ENCODE measurements at regions not wholly inside any gene's neighbourhood (a gene's known extent, or its start where the extent isn't known, plus 50 kb on each side); places are given as distances from the start of the nearest gene placed in this dataset.

DNA sequence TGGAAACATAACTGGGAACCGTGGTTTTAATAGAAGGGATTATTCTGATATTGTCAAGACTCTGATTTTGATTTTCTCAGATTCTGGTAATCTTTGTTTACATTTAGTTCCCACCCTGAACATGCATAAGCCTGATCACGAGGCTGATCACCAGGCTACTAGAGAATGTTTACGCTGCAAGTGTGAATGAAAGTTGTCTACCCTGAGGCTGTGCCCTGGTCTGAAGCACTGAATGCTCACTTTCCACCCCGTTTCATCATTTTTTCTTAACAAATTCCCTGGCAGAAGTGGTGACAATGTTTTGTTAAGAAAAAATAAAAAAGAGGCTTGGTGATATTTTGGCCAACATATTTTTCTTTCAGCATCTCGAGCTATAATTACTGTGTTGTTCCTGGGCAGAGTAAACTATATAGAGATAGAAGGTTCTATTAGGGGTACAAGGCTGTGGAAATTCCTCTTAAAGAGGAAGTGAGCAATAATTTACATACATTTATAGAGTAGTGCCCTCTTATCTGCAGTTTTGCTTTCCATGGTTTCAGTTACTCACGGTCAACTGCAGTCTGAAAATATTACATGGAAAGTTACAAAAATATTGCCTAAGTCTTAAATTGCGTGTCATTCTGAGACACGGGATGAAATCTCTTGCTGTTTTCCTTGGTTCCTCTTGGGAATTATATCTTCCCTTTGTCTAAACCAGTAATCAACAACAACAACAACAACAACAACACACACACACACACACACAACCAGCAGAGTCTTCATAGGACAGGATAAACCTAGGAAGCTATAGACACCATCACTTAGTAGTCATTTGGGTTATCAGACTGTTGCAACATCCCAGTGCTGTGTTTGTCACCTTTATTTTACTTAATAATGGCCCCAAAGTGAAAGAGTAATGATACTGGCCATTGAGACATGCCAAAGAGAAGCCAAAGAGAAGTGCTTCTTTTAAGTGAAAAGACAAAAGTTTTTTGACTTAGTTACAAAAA lies 566.6 kb upstream of the CITED2 start:
- Histone ChIP-seq H3K27ac (ENCODE audit: low read length) (no peak overlapping the region), H3K27me3 (replicated peaks in 1 of 2; ENCODE audit: control insufficient read depth in 2 of 2, extremely low read depth in 1 of 2, insufficient read depth in 2 of 2, low read length in 1 of 2) (no peaks in the 10 kb centered on the region), H3K4me3 (ENCODE audit: control insufficient read depth in 1 of 2, extremely low read depth in 1 of 2, low read length in 1 of 2) (no peak overlapping the region), H3K9me3 (no peaks in the 10 kb centered on the region), H3K36me3 (ENCODE audit: control insufficient read depth in 2 of 2, extremely low read depth in 1 of 2, insufficient read depth in 1 of 2, low read length in 1 of 2) (no peaks in the 10 kb centered on the region), H3K4me1 (ENCODE audit: control insufficient read depth in 1 of 2, extremely low read depth in 1 of 2, insufficient read depth in 2 of 2, low read length in 2 of 2) (no peaks in the 10 kb centered on the region)
- WGBS (ENCODE audit: insufficient coverage) = 50% methylated on average over 3 of the region's 8 CpGs
- H3K27me3 Mint-ChIP-seq = peaks cover 5 to 9% of the 10 kb centered on the region in 2 donors
- H3K4me1 Mint-ChIP-seq = no peaks in the 10 kb centered on the region
- ATAC-seq (replicated peaks in 1 of 4) (no peak), DNase-seq (no peak)
- no peak overlapping the region for H3K4me3 Mint-ChIP-seq
- ChIA-PET POLR2A (no interaction called here), CTCF (no interaction called here)
- H3K9me3 Mint-ChIP-seq = no peaks in the 10 kb centered on the region
- H3K36me3 Mint-ChIP-seq = no peaks in the 10 kb centered on the region
- H3K27ac Mint-ChIP-seq = no peak overlapping the region

DNA sequence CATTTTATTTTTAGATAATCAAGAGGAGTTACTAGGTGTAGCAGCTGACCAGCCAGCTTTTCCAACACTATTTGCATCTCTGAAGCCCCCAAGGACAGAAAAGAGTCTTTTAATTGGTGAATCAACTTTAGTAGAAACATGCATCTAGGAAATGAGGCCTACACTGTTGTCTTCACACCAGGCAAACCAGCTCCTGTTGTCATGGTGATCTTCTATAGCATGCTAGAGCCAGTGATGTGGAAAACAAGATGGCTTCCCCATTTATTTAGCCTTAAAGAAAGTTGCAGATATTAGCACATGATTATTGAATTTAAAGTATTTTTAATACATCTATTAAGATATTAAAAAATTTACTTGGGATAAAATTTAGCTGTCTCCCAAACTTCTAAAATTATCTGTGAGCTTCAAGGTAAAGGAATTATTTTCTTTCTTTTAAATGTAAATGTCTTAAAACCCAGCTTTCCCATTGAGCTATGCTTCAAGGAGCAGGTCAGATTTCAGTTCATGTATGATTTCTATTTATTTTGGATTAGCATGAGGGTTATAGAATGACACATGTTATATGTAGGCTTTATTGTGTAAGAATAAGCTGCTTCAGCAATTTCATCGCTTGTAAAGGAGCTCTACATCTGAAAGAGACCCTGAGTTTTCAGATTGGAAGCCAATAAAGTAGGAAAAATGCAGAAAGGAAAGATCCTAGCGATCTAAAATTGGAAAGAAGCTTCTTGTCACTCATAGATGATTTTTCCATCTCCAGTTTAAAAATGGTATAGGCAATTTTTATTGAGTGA lies 564.9 kb upstream of the CITED2 start:
- no peak for ATAC-seq (replicated peaks in 1 of 4)
- Histone ChIP-seq H3K36me3 (ENCODE audit: control insufficient read depth in 2 of 2, extremely low read depth in 1 of 2, insufficient read depth in 1 of 2, low read length in 1 of 2) (no peaks in the 10 kb centered on the region), H3K27ac (ENCODE audit: low read length) (no peak overlapping the region), H3K27me3 (replicated peaks in 1 of 2; ENCODE audit: control insufficient read depth in 2 of 2, extremely low read depth in 1 of 2, insufficient read depth in 2 of 2, low read length in 1 of 2) (no peaks in the 10 kb centered on the region), H3K4me3 (ENCODE audit: control insufficient read depth in 1 of 2, extremely low read depth in 1 of 2, low read length in 1 of 2) (no peak overlapping the region), H3K4me1 (ENCODE audit: control insufficient read depth in 1 of 2, extremely low read depth in 1 of 2, insufficient read depth in 2 of 2, low read length in 2 of 2) (no peaks in the 10 kb centered on the region), H3K9me3 (no peaks in the 10 kb centered on the region)
- CTCF ChIA-PET = no interaction called here
- peaks cover 0 to 4% of the 10 kb centered on the region in 2 donors for H3K27me3 Mint-ChIP-seq
- H3K4me1 Mint-ChIP-seq = no peaks in the 10 kb centered on the region
- DNase-seq = no peak
- no peak overlapping the region for H3K4me3 Mint-ChIP-seq
- POLR2A ChIA-PET = interaction anchor here in 1 of 2 donors (0.7 kb wide), 1 partner anchor 77 kb away, joined by 3 read pairs; no protein-coding TSS in a partner anchor
- H3K27ac Mint-ChIP-seq = no peak overlapping the region
- 100% methylated on average over 1 of the region's 2 CpGs for WGBS (ENCODE audit: insufficient coverage)
- H3K36me3 Mint-ChIP-seq = no peaks in the 10 kb centered on the region
- no peaks in the 10 kb centered on the region for H3K9me3 Mint-ChIP-seq

DNA sequence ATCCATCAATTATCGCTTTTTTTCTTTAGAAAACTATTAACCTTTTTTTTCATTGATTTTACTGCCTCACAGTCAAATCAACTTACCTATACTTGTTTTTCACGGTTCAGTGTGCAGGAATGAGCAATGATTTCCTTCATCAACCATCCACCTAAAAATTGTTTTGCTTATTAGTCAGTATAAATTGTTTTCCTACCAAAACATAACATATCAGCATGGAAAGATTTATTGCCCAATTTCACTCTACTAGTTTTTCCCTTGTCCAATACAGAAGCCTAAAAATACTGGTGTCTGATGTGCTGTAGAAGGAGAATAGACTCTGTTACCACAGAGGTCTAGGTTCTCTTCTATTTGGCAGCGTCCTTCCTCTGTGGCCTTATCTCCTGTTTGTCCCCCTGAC lies 558.2 kb upstream of the CITED2 start:
- DNase-seq (no peak), ATAC-seq (replicated peaks in 1 of 4) (no peak)
- peaks cover 0 to 6% of the 10 kb centered on the region in 2 donors for H3K27me3 Mint-ChIP-seq
- no peak overlapping the region for H3K27ac ChIP-seq (ENCODE audit: low read length)
- H3K9me3 ChIP-seq = no peaks in the 10 kb centered on the region
- H3K27ac Mint-ChIP-seq = no peak overlapping the region
- POLR2A ChIA-PET = no interaction called here
- H3K36me3 Mint-ChIP-seq = no peaks in the 10 kb centered on the region
- H3K4me3 ChIP-seq (ENCODE audit: control insufficient read depth in 1 of 2, extremely low read depth in 1 of 2, low read length in 1 of 2) = no peak overlapping the region
- no peaks in the 10 kb centered on the region for H3K36me3 ChIP-seq (ENCODE audit: control insufficient read depth in 2 of 2, extremely low read depth in 1 of 2, insufficient read depth in 1 of 2, low read length in 1 of 2)
- no peaks in the 10 kb centered on the region for H3K27me3 ChIP-seq (replicated peaks in 1 of 2; ENCODE audit: control insufficient read depth in 2 of 2, extremely low read depth in 1 of 2, insufficient read depth in 2 of 2, low read length in 1 of 2)
- CTCF ChIA-PET = no interaction called here
- H3K4me3 Mint-ChIP-seq = no peak overlapping the region
- no peaks in the 10 kb centered on the region for H3K4me1 Mint-ChIP-seq
- 100% methylated on average over 1 of the region's 3 CpGs for WGBS (ENCODE audit: insufficient coverage)
- no peaks in the 10 kb centered on the region for H3K4me1 ChIP-seq (ENCODE audit: control insufficient read depth in 1 of 2, extremely low read depth in 1 of 2, insufficient read depth in 2 of 2, low read length in 2 of 2)
- H3K9me3 Mint-ChIP-seq = no peaks in the 10 kb centered on the region

DNA sequence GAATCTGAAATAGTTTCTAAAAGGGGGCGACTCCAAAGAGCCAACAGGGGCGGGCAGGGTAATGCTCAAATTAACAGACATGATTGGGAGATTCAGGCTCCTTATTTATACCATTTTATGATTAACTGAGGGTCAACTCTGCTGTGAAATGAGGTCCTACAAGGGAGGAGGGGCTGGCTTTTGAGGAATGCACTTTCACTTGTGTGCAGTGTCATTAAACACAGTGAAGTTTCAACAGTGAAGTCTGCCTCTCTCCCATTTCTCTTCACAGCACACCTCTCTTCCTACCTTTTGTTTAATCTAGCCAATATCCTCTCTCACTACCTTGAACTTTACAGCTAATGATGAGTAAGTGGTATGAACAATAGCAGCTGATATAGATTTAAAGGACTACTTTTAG lies 557.3 kb upstream of the CITED2 start:
- H3K36me3 ChIP-seq (ENCODE audit: control insufficient read depth in 2 of 2, extremely low read depth in 1 of 2, insufficient read depth in 1 of 2, low read length in 1 of 2) = no peaks in the 10 kb centered on the region
- ChIA-PET POLR2A (interaction anchor here in 1 of 2 donors (0.6 kb wide), 2 partner anchors 20 to 876 kb away, joined by 4 to 6 read pairs; no protein-coding TSS in a partner anchor), CTCF (no interaction called here)
- H3K27ac Mint-ChIP-seq = no peak overlapping the region
- H3K36me3 Mint-ChIP-seq = no peaks in the 10 kb centered on the region
- no peaks in the 10 kb centered on the region for H3K9me3 Mint-ChIP-seq
- no peak overlapping the region for H3K27ac ChIP-seq (ENCODE audit: low read length)
- no peaks in the 10 kb centered on the region for H3K4me1 ChIP-seq (ENCODE audit: control insufficient read depth in 1 of 2, extremely low read depth in 1 of 2, insufficient read depth in 2 of 2, low read length in 2 of 2)
- H3K4me3 ChIP-seq (ENCODE audit: control insufficient read depth in 1 of 2, extremely low read depth in 1 of 2, low read length in 1 of 2) = no peak overlapping the region
- H3K4me1 Mint-ChIP-seq = no peaks in the 10 kb centered on the region
- H3K9me3 ChIP-seq = no peaks in the 10 kb centered on the region
- H3K27me3 Mint-ChIP-seq = peaks cover 0 to 6% of the 10 kb centered on the region in 2 donors
- H3K27me3 ChIP-seq (replicated peaks in 1 of 2; ENCODE audit: control insufficient read depth in 2 of 2, extremely low read depth in 1 of 2, insufficient read depth in 2 of 2, low read length in 1 of 2) = no peaks in the 10 kb centered on the region
- H3K4me3 Mint-ChIP-seq = no peak overlapping the region
- no peak for ATAC-seq (replicated peaks in 1 of 4)
- no CpG with 5 or more reads among the region's 2 CpGs for WGBS (ENCODE audit: insufficient coverage)
- no peak for DNase-seq

DNA sequence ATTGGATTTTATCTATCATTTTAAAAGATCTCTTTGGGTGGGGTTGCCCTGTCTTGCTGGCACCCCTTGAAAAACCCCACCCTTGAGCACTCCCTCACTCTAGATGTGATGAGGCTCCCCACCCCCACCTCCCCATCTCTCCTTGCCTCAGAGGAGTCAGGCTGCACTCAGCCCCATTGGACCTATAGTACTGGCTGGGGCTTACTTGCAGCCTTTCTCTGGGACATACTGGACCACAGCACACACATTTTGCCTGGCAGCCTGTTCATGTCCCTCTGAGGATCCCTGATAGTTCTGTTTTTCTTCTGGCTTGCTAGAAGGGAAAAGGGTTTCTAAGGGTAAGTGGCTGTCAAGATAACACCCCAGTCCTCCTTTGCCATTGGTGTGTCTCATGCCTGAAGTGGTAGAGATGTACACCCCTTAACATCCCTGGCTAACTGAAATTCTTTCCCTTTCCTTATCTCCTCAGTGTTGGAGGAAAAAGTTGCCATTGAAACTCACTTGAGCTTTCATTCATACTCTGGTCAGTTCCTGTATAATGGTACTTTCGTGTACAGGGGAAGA lies 553.4 kb upstream of the CITED2 start:
- H3K27me3 Mint-ChIP-seq = peaks cover 3 to 13% of the 10 kb centered on the region in 2 donors
- Histone ChIP-seq H3K27ac (ENCODE audit: low read length) (no peak overlapping the region), H3K9me3 (no peaks in the 10 kb centered on the region), H3K36me3 (ENCODE audit: control insufficient read depth in 2 of 2, extremely low read depth in 1 of 2, insufficient read depth in 1 of 2, low read length in 1 of 2) (no peaks in the 10 kb centered on the region), H3K4me1 (ENCODE audit: control insufficient read depth in 1 of 2, extremely low read depth in 1 of 2, insufficient read depth in 2 of 2, low read length in 2 of 2) (no peaks in the 10 kb centered on the region), H3K4me3 (ENCODE audit: control insufficient read depth in 1 of 2, extremely low read depth in 1 of 2, low read length in 1 of 2) (no peak overlapping the region), H3K27me3 (replicated peaks in 1 of 2; ENCODE audit: control insufficient read depth in 2 of 2, extremely low read depth in 1 of 2, insufficient read depth in 2 of 2, low read length in 1 of 2) (no peaks in the 10 kb centered on the region)
- no peaks in the 10 kb centered on the region for H3K36me3 Mint-ChIP-seq
- no CpG with 5 or more reads among the region's 1 CpG for WGBS (ENCODE audit: insufficient coverage)
- H3K4me1 Mint-ChIP-seq = no peaks in the 10 kb centered on the region
- H3K9me3 Mint-ChIP-seq = no peaks in the 10 kb centered on the region
- no peak overlapping the region for H3K4me3 Mint-ChIP-seq
- H3K27ac Mint-ChIP-seq = no peak overlapping the region
- CTCF ChIA-PET = no interaction called here
- ATAC-seq (replicated peaks in 1 of 4) = no peak
- POLR2A ChIA-PET = no interaction called here
- DNase-seq = no peak

DNA sequence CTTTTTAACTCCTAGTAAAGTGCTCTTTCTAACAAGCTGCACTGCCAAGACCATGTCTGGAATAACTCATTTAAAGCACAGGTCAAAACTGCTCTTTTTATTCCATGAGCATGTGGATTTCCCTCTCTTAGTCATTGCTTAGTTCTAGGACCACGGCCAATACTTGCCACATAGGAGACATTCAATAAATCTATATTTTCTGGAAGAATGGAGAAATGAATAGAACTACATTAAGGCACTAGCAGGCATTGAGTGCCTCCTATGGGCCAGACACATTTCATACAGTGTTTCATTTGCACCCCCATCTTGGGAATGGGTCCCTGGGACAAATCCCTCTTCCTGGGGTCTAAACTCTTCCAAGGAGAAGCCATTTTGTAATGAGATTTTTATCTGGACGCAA lies 552.8 kb upstream of the CITED2 start:
- CTCF ChIA-PET = no interaction called here
- Histone ChIP-seq H3K27ac (ENCODE audit: low read length) (no peak overlapping the region), H3K9me3 (no peaks in the 10 kb centered on the region), H3K4me1 (ENCODE audit: control insufficient read depth in 1 of 2, extremely low read depth in 1 of 2, insufficient read depth in 2 of 2, low read length in 2 of 2) (no peaks in the 10 kb centered on the region), H3K4me3 (ENCODE audit: control insufficient read depth in 1 of 2, extremely low read depth in 1 of 2, low read length in 1 of 2) (no peak overlapping the region), H3K27me3 (replicated peaks in 1 of 2; ENCODE audit: control insufficient read depth in 2 of 2, extremely low read depth in 1 of 2, insufficient read depth in 2 of 2, low read length in 1 of 2) (no peaks in the 10 kb centered on the region), H3K36me3 (ENCODE audit: control insufficient read depth in 2 of 2, extremely low read depth in 1 of 2, insufficient read depth in 1 of 2, low read length in 1 of 2) (no peaks in the 10 kb centered on the region)
- H3K27me3 Mint-ChIP-seq = peaks cover 3 to 17% of the 10 kb centered on the region in 2 donors
- no CpG with 5 or more reads among the region's 2 CpGs for WGBS (ENCODE audit: insufficient coverage)
- H3K27ac Mint-ChIP-seq = no peak overlapping the region
- POLR2A ChIA-PET = no interaction called here
- H3K36me3 Mint-ChIP-seq = no peaks in the 10 kb centered on the region
- H3K4me3 Mint-ChIP-seq = no peak overlapping the region
- DNase-seq (peak in 1 of 35 experiments; percentile 11), ATAC-seq (replicated peaks in 1 of 4) (no peak)
- H3K4me1 Mint-ChIP-seq = no peaks in the 10 kb centered on the region
- H3K9me3 Mint-ChIP-seq = no peaks in the 10 kb centered on the region

All from T-cell (primary cell).